ENCODE measurements at regions not wholly inside any gene's neighbourhood (a gene's known extent, or its start where the extent isn't known, plus 50 kb on each side); places are given as distances from the start of the nearest gene placed in this dataset.

DNA sequence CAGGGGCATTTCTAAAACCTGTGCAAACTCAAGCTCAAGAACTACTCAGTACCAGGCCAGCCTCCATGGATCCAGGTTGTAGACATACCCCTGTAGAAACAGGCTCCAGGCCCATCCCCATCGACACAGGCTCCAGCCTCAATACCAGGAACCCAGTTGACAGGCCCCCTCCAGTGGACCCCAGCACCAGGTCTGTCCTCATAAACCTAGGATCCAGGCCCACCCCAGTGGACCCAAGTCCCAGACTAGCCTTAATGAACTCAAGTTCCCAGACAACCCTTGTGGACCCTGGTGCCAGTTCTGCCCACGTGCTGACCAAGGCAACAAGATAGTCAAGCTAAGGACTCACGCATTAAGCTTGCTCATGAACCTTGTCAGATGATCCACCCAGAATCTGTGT, 476.9 kb downstream of the TBC1D32 start:
- Histone ChIP-seq H2AFZ (ENCODE audit: low read depth) (no peak overlapping the region), H3K79me2 (ENCODE audit: insufficient read depth, low read depth) (no peaks in the 10 kb centered on the region), H3K9ac (no peak overlapping the region), H3K4me1 (ENCODE audit: low read depth, poor library complexity, severe bottlenecking) (no peaks in the 10 kb centered on the region), H3K4me2 (no peak overlapping the region), H4K20me1 (ENCODE audit: insufficient read depth) (no peaks in the 10 kb centered on the region), H3K27me3 (ENCODE audit: insufficient read depth, low read depth) (no peaks in the 10 kb centered on the region), H3K4me3 (IDR thresholded peaks at IDR 0.05; ENCODE audit: insufficient read depth, low read depth, low read length) (no peak overlapping the region), H3K36me3 (ENCODE audit: insufficient read depth) (no peaks in the 10 kb centered on the region), H3K27ac (no peak overlapping the region)
- TF ChIP-seq, protein P1, sequence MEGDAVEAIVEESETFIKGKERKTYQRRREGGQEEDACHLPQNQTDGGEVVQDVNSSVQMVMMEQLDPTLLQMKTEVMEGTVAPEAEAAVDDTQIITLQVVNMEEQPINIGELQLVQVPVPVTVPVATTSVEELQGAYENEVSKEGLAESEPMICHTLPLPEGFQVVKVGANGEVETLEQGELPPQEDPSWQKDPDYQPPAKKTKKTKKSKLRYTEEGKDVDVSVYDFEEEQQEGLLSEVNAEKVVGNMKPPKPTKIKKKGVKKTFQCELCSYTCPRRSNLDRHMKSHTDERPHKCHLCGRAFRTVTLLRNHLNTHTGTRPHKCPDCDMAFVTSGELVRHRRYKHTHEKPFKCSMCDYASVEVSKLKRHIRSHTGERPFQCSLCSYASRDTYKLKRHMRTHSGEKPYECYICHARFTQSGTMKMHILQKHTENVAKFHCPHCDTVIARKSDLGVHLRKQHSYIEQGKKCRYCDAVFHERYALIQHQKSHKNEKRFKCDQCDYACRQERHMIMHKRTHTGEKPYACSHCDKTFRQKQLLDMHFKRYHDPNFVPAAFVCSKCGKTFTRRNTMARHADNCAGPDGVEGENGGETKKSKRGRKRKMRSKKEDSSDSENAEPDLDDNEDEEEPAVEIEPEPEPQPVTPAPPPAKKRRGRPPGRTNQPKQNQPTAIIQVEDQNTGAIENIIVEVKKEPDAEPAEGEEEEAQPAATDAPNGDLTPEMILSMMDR (conservative IDR thresholded peaks at IDR 0.05; ENCODE audit: low read depth, low read length), result no peak

DNA sequence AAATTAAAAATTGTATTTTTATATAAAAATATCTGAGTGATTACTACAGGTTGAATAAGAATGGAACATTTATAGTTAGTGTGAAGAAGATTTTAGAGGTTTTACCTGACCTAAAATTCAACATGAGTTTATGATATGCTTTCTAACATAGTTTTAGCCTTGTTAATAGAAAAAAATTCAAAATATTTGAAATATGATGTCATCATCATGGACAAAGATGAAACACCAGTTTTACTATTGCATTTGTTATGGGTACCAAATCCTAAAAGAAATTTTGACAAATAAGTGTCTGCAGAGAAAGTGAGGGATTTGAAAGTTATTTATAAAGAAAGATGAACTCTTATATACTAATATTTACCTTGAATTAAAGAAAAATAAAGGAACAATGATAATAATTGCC, 479.7 kb downstream of the TBC1D32 start:
- no peak overlapping the region for H2AFZ ChIP-seq (ENCODE audit: low read depth)
- H3K4me2 ChIP-seq, result no peak overlapping the region
- H3K4me1 ChIP-seq (ENCODE audit: low read depth, poor library complexity, severe bottlenecking), result no peaks in the 10 kb centered on the region
- no peaks in the 10 kb centered on the region for H3K27me3 ChIP-seq (ENCODE audit: insufficient read depth, low read depth)
- no peak overlapping the region for H3K9ac ChIP-seq
- no peak overlapping the region for H3K4me3 ChIP-seq (IDR thresholded peaks at IDR 0.05; ENCODE audit: insufficient read depth, low read depth, low read length)
- no peak overlapping the region for H3K27ac ChIP-seq
- no peaks in the 10 kb centered on the region for H4K20me1 ChIP-seq (ENCODE audit: insufficient read depth)
- TF ChIP-seq, protein P1 (conservative IDR thresholded peaks at IDR 0.05; ENCODE audit: low read depth, low read length), result no peak
- H3K36me3 ChIP-seq (ENCODE audit: insufficient read depth), result no peaks in the 10 kb centered on the region
- H3K79me2 ChIP-seq (ENCODE audit: insufficient read depth, low read depth), result no peaks in the 10 kb centered on the region

DNA sequence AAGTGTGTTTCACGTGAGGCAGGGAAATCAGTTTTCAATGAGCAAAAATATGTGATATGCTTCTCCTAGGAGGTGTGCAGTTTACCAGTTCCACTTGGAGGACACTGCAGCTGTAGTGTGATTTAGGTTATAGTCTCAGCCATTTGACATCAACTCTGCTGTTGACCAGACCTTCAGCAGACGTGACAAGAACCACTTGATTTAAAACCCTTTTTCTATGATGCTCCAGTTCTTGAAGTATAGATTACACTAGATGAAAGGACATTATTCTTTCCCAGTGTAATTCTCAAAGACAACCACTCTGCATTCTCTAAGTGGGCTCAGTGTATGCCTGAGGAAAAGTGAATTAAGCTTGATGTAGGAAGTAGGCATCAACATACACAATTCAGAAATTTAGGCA, 480.8 kb downstream of the TBC1D32 start:
- Histone ChIP-seq H3K4me1 (ENCODE audit: low read depth, poor library complexity, severe bottlenecking) (no peaks in the 10 kb centered on the region), H3K27ac (no peak overlapping the region), H3K4me3 (IDR thresholded peaks at IDR 0.05; ENCODE audit: insufficient read depth, low read depth, low read length) (no peak overlapping the region), H3K4me2 (no peak overlapping the region), H2AFZ (ENCODE audit: low read depth) (no peak overlapping the region), H3K9ac (no peak overlapping the region), H4K20me1 (ENCODE audit: insufficient read depth) (no peaks in the 10 kb centered on the region), H3K79me2 (ENCODE audit: insufficient read depth, low read depth) (no peaks in the 10 kb centered on the region), H3K36me3 (ENCODE audit: insufficient read depth) (no peaks in the 10 kb centered on the region), H3K27me3 (ENCODE audit: insufficient read depth, low read depth) (no peaks in the 10 kb centered on the region)
- TF ChIP-seq, protein P1 (conservative IDR thresholded peaks at IDR 0.05; ENCODE audit: low read depth, low read length), result no peak

DNA sequence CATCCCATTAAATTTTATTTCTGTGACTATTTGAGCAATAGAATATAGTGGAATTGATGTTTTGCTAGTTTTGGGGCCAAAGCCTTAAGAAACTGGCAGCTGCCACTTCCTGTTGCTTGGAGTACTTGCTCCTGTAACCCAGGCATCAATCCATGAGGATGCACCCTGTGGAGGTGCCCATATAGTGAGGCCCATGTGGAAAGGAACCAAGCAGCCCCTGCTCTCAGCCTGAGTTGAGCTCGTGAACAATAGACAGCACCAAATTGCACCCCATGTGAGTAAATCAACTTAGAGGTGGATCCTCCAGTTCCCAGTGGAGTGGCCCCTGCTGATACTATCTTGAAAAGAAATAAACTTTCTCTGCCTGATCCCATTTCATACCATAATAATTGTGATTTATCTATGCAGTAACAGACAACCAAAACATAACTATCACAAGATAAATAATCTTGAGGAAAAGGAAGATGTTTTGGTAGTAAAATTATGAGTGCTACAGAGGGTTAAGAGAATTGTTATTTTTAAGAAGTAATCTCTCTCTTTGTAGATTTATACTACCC, 481.9 kb downstream of the TBC1D32 start:
- Histone ChIP-seq H4K20me1 (ENCODE audit: insufficient read depth) (no peaks in the 10 kb centered on the region), H3K79me2 (ENCODE audit: insufficient read depth, low read depth) (no peaks in the 10 kb centered on the region), H3K27ac (no peak overlapping the region), H3K27me3 (ENCODE audit: insufficient read depth, low read depth) (no peaks in the 10 kb centered on the region), H2AFZ (ENCODE audit: low read depth) (no peak overlapping the region), H3K4me1 (ENCODE audit: low read depth, poor library complexity, severe bottlenecking) (no peaks in the 10 kb centered on the region), H3K9ac (no peak overlapping the region), H3K4me3 (IDR thresholded peaks at IDR 0.05; ENCODE audit: insufficient read depth, low read depth, low read length) (no peak overlapping the region), H3K36me3 (ENCODE audit: insufficient read depth) (no peaks in the 10 kb centered on the region), H3K4me2 (no peak overlapping the region)
- TF ChIP-seq, protein P1 (conservative IDR thresholded peaks at IDR 0.05; ENCODE audit: low read depth, low read length), result no peak

Measured in KMS-11 (cell line).